ENCODE measurements at regions not wholly inside any gene's neighbourhood (a gene's known extent, or its start where the extent isn't known, plus 50 kb on each side); places are given as distances from the start of the nearest gene placed in this dataset.

GRCh38 chr13:107295416-107296140 lies 727.6 kb upstream of the ARGLU1 start:
- no peak for DNase-seq

- DNase-seq, result no peak
Measured at GRCh38 chr13:107293924-107294323, 726.0 kb upstream of the ARGLU1 start.

GRCh38 chr13:107291875-107292274 lies 723.9 kb upstream of the ARGLU1 start:
- no peak for DNase-seq

GRCh38 chr13:107289540-107289939 lies 721.6 kb upstream of the ARGLU1 start:
- DNase-seq, result no peak

- DNase-seq, result no peak
Measured at GRCh38 chr13:107284173-107284572, 716.2 kb upstream of the ARGLU1 start.

- DNase-seq, result no peak
Measured at GRCh38 chr13:107277911-107278310, 710.0 kb upstream of the ARGLU1 start.

GRCh38 chr13:107276936-107277335 lies 709.0 kb upstream of the ARGLU1 start:
- no peak for DNase-seq

- no peak for DNase-seq
Measured at GRCh38 chr13:107275945-107276614, 708.1 kb upstream of the ARGLU1 start.

GRCh38 chr13:107275312-107275711 lies 707.4 kb upstream of the ARGLU1 start:
- DNase-seq, result no peak

GRCh38 chr13:107271227-107271626 lies 703.3 kb upstream of the ARGLU1 start:
- DNase-seq, result no peak

GRCh38 chr13:107266657-107267056 lies 698.7 kb upstream of the ARGLU1 start:
- DNase-seq, result no peak

- DNase-seq, result no peak
Measured at GRCh38 chr13:107258599-107259187, 690.8 kb upstream of the ARGLU1 start.

GRCh38 chr13:107254392-107254791 lies 686.5 kb upstream of the ARGLU1 start:
- no peak for DNase-seq

- DNase-seq, result no peak
Measured at GRCh38 chr13:107252428-107252827, 684.5 kb upstream of the ARGLU1 start.

- DNase-seq, result no peak
Measured at GRCh38 chr13:107252021-107252420, 684.1 kb upstream of the ARGLU1 start.

GRCh38 chr13:107251341-107251740 lies 683.4 kb upstream of the ARGLU1 start:
- DNase-seq, result no peak

- DNase-seq, result no peak
Measured at GRCh38 chr13:107250628-107251027, 682.7 kb upstream of the ARGLU1 start.

- no peak for DNase-seq
Measured at GRCh38 chr13:107244241-107244640, 676.3 kb upstream of the ARGLU1 start.

- no peak for DNase-seq
Measured at GRCh38 chr13:107242138-107242537, 674.2 kb upstream of the ARGLU1 start.

GRCh38 chr13:107241381-107241780 lies 673.4 kb upstream of the ARGLU1 start:
- DNase-seq, result no peak

- no peak for DNase-seq
Measured at GRCh38 chr13:107239213-107239612, 671.3 kb upstream of the ARGLU1 start.

GRCh38 chr13:107238262-107238981 lies 670.5 kb upstream of the ARGLU1 start:
- no peak for DNase-seq

- DNase-seq, result no peak
Measured at GRCh38 chr13:107234319-107235073, 666.6 kb upstream of the ARGLU1 start.

Measured in stimulated activated CD4-positive, alpha-beta T cell treated with anti-CD3 and anti-CD28 coated beads, Interleukin-4, amount 100 ng/mL, for 1 hour (primary cell).